SW 1271 (cell line): ENCODE measurements at regions not wholly inside any gene's neighbourhood (a gene's known extent, or its start where the extent isn't known, plus 50 kb on each side); places are given as distances from the start of the nearest gene placed in this dataset.

Experiments used
- DNase-seq, 2 experiments: peaks; one replicate each; lab custom pipeline; 2025; lab: John Stamatoyannopoulos, UW

DNA sequence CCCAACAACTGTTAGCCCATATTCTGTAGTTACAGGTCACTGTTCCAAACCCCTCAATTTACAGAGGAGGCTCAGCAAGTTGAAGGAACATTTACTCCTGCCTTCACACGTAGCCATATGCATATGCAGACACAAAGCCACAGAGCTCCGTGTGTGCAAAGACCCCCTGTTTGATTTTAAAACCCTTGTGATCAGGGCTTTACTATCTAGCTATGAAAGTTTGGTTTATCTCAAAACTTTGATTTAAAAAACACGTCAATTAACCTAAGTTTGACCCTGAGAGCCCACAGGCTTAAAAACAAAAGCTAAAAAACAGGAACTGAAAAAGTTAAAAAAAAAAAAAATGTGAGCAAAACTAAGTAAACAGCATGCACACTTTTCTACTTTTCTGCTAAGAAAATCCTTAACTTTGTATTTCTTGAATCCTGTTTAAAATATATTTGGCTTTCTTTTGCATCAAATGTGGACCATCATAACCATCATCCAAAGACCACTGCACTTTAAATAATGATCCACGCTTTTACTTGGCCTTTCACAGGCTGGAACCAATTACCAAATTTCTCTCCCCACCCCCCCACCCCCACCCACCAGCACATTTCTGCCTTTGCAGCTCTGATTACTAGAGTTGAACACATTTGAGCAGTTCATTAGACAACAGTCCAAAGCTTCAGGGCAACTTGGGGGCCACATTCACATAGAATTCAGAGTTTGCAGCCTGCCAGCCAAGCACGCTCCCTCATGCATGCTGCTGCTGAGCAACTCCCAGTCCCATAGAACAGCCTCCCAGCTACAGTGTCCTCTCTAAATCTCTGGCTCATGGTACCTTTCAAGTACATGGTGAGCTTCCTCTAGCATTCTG is 128.8 kb upstream of the MAP3K1 start:
- DNase-seq: no peak

- DNase-seq: no peak
Observed at GRCh38 chr5:56685503-56686217, 129.7 kb upstream of the MAP3K1 start.

GRCh38 chr5:56684159-56684558 is 131.2 kb upstream of the MAP3K1 start:
- DNase-seq: no peak

DNA sequence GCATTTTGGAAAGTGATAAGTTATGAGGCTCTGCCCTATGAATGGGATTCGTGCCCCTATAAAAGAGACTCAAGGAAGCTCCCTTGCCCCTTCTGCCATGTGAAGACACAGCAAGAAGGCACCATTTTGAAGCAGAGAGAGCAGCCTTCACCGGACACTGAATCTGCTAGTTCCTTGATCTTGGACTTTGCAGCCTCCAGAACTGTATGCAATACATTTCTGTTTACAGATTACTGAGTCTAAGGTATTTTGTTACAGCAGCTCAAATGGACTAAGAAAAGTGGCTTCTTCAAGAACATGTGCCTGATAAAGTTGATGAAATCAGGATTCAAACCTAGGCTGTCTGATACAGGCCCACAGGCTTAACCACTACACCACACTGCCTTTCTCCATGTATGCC is 131.6 kb upstream of the MAP3K1 start:
- DNase-seq: no peak

DNA sequence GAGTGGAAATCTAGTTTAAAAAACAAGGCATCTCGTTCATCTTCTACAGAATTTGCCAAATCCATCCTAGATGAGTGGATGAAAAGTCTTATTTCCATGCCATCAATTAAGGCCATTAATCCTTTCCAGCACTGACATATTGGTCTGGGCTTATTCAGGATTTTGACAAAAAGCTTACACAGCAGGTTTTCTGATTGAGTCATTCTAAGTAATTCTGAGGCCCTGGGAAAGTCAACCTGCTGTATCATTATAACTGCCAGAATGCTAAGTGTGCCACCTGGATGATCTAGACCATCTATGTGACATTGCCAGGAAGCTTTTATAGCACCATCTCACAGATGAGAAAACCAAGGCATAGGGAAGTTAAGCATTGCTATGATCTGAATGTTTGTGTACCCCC is 132.1 kb upstream of the MAP3K1 start:
- no peak for DNase-seq

- DNase-seq: no peak
Observed at GRCh38 chr5:56681346-56681745, 134.0 kb upstream of the MAP3K1 start.

DNA sequence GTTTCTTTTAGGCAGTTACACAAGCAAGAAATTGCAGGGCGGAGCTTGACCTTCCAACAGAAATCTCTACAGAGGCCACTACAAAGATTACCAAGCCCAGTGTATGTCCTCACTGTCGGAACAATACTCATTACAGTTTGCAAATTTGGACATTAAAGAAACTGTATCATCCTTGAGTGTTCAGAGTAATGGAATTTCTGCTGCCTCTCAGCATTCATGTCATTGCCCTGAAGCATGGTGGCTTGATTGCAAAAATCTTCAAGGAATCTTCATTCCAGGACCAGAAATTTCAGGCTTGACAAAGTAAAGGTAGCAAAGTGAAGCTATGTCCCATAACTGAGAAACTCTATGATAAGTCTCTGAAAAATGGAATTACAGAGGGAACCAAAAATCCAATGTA is 134.6 kb upstream of the MAP3K1 start:
- DNase-seq: no peak

DNA sequence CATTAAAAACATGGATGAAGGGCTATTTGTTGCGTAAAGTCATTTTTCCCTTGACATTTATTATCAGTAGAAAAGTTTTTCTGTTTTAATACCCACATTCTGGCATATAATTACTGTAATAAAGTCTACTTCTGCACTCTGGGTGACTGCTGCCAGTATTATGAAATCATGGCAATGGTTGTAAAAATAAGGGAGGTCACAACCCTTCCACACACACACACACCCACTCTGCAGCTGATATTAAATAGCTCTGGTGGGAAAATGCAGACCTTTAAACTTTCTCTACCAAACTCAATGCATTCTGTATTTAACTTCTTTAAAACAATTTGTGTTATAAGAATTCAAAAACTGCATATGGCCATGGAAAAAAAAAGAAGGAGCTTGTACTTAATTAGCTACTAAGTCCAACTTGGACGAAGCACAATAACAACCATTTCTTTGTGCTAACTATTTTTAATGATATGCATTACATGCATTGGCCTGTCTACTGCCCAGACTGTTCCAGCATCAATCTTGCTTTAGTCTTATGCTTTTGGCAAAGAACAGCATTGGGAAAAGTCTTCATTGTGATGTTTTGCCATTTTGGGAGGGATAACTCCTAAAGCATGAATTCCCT is 137.6 kb upstream of the MAP3K1 start:
- no peak for DNase-seq

DNA sequence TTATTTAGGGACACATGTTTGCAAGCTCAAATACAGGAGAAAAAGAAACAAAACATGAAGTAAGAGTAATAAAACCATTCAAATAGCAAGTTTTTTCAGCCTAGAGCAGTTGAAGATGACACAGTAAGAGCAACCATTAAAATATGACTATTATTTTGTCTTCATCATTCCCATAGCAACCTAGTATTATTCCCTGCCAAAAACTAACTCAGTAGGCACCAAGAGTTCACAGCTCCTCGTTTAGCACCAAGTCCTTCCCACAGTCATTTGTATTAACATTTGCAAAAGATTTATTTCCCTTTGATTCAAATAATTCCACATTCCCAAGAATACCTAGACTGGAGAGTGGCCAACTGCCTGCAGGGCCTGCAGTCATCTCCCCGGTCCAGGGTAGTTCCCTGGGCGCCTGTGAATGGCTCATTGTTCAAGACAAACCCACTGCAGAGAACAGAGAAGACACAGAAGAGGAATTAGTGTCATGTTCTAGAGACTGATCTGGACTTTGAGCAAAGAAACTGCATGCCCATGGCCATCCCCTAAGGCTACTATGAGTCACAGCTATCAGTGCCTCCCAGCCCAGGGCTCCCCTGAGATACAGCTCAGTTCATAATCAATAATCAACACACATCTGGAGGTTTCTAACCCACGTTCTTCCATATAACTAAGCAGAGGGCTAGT is 139.1 kb upstream of the MAP3K1 start:
- DNase-seq: no peak

DNA sequence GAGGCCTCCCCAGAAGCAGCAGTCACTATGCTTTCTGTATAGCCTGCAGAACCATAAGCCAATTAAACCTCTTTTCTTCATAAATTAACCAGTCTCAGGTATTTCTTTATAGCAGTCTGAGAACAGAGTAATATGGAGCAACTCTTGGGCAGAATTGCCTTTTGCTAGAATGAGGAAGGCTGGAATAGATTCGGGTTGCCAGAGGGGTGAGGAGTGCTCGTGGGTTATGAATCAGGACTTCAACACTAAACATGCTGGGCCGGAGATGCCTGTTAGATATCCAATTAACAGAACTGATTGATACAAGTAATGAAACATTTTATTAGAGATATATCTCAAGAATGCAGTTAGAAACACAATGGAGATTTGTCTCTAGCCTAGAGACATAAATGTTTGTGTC is 140.9 kb upstream of the MAP3K1 start:
- no peak for DNase-seq

DNA sequence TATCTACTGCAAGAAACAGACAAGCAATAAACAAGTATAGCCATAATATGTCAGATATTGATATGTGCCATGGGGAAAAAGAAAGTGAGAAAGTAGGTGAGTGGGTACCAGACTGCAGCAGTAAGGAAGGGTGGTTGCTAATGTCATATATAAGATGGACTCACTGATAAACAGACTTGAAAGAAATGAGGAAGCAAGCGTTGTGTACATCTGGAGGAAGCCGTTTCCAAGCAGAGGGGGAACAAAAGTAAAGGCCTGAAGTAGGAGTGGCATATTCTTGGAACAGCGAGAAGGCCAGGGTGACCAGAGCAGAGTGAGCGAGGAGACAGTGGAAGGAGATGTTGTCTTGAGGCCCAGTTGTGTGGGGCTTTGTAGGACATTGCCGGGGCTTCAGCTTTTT is 142.2 kb upstream of the MAP3K1 start:
- no peak for DNase-seq

DNA sequence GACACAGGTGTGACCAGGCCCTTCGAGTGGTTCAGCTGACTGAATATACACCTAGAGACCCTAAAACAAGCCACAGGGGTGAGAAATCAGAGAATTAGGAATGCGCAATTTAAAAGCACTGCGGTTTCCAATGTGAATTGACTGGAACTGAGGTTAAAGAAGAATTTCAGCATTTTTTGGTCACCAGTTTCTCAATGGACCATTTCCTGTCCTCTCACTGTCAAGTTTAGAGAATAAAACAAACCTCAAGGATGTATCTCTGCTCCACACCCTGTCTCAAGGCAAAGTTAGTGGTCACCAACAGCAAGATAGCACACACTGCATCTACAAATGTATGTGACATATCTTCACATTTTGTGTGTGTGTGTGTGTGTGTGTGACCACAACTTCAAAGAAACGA is 143.8 kb upstream of the MAP3K1 start:
- DNase-seq: no peak

DNA sequence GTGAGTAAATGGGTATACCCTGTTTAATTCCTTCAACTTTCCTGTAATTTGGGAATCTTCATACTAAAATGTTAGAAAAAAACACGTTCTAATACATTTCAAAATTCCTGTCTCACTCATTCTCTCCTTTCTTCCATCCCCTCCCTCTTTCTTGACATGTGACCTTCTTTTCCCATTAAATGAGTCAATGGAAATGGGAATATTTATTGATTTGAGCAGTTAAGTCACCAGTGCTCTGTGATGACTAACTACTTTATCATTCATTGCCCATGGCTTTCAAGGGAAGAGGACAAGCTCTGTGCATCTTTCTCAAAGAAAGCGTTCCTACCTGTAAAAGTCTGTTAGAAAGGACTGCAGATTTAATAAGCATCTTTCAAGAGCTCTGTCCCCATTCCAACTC is 144.4 kb upstream of the MAP3K1 start:
- DNase-seq: no peak

DNA sequence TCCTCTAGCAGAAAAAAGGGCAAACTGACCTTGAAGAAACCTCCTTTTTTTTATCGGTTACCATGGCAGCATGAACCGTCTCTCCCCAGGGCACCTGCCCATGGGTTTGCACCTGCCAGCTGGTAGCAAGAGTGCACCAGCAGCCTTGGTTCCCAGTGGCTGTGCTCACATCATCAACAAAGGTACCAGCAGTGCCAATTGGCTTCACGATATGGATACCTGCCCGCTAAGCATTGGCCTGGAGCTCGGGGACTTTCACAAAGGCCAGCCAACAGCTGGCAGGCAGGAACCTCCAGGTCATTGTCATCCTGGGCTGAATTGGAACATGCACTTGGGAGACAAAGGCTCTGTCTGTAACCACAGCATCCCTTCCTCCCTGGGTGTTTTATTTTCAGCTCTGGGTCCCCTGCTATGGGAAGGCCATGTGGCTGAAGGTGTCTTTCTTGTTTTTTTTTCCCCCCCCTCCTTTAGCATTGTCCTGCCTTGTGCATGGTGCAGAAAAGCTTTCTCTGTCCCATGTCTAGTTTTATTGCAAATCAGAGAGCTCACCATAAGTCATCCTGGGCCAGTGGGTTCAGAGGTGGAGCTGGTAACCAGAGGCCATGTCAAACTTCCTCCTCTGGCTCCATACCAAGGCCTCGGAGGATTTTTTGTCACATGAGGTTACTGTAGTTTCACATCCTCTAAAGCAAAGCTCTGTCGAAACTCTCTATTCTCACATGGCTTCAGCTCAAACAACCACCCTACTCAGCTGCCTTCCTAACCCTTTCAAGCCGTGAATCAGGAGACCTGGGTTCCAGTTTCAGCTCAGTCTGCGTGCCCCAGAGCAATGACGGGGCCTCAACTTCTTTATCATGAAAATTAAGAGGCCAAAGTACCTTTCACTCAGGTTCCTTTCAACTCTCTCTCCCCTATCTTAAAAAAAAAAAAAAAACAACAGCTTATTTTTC is 145.5 kb upstream of the MAP3K1 start:
- no peak for DNase-seq

GRCh38 chr5:56668996-56669395 is 146.4 kb upstream of the MAP3K1 start:
- DNase-seq: no peak

GRCh38 chr5:56667692-56668091 is 147.7 kb upstream of the MAP3K1 start:
- no peak for DNase-seq

DNA sequence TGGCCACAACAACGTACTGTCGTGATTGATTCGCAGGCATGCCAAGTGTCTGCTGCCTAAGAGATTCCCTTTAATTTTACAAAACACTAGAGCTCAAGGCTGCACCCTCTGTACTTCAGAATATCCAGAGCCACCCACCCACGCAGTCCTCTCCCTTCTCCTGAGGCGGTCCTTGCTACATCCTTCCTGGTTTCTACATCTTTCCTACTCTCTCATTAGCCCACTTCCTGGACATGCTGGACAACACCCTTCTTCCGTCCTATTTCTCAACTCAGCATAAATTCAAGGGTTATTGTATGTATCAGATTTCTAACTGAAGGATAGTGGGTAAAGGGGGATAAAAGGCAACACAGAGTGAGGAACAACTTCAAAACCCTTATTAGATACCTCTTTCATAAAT is 148.4 kb upstream of the MAP3K1 start:
- no peak for DNase-seq

- peak; percentile 7 to 31 for DNase-seq
Observed at GRCh38 chr5:56665117-56665516, 150.2 kb upstream of the MAP3K1 start.

DNA sequence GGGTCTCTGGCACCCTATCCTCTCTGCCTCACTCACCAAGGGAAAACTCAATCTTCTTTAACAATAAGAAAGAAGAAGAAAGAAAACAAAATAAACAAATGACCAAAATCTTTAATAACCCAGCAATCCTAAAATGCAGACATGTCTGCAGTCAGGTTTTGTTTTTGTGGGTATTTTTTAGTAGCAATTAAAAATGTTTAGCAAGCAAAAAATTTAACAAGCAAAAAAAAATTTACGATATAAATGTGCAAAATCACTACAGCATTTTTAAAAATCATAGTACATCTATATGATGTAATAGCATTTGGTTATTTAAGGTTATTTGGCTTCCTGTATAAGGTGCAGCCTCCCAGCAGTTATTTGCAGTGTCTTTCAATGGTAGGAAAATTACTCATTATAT is 151.3 kb upstream of the MAP3K1 start:
- DNase-seq: no peak

GRCh38 chr5:56663523-56663922 is 151.8 kb upstream of the MAP3K1 start:
- DNase-seq: no peak

GRCh38 chr5:56662893-56663292 is 152.5 kb upstream of the MAP3K1 start:
- no peak for DNase-seq
